ENCODE measurements at regions not wholly inside any gene's neighbourhood (a gene's known extent, or its start where the extent isn't known, plus 50 kb on each side); places are given as distances from the start of the nearest gene placed in this dataset.

DNA sequence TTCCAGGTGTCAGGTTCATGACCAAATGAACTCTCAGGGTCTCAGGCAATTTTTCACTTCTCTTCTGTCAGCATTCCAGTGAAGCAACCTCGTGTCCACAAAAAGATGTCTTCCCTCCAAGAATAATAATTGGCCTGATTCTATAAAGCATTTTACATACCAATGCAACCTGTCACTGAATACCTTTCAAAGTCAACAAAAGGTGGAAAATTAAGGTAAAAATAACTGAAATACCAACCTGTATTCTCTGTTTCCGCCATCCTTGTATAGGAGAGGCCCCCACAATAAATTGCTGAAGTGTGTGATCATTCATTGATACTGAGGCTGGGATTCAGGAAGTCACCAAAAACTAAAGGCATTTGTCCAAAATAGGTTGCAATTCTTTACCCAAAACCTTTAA lies 77.4 kb upstream of the TMEM45B start:
- TF ChIP-seq, protein P1, sequence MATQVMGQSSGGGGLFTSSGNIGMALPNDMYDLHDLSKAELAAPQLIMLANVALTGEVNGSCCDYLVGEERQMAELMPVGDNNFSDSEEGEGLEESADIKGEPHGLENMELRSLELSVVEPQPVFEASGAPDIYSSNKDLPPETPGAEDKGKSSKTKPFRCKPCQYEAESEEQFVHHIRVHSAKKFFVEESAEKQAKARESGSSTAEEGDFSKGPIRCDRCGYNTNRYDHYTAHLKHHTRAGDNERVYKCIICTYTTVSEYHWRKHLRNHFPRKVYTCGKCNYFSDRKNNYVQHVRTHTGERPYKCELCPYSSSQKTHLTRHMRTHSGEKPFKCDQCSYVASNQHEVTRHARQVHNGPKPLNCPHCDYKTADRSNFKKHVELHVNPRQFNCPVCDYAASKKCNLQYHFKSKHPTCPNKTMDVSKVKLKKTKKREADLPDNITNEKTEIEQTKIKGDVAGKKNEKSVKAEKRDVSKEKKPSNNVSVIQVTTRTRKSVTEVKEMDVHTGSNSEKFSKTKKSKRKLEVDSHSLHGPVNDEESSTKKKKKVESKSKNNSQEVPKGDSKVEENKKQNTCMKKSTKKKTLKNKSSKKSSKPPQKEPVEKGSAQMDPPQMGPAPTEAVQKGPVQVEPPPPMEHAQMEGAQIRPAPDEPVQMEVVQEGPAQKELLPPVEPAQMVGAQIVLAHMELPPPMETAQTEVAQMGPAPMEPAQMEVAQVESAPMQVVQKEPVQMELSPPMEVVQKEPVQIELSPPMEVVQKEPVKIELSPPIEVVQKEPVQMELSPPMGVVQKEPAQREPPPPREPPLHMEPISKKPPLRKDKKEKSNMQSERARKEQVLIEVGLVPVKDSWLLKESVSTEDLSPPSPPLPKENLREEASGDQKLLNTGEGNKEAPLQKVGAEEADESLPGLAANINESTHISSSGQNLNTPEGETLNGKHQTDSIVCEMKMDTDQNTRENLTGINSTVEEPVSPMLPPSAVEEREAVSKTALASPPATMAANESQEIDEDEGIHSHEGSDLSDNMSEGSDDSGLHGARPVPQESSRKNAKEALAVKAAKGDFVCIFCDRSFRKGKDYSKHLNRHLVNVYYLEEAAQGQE (IDR thresholded peaks at IDR 0.05; ENCODE audit: low read depth), result no peak
- no peak for TF ChIP-seq ZBTB7A (IDR thresholded peaks at IDR 0.05; ENCODE audit: low read depth)
- no peak for TF ChIP-seq RAD21 (IDR thresholded peaks at IDR 0.05; ENCODE audit: low read depth)
- TF ChIP-seq EP300 (IDR thresholded peaks at IDR 0.05; ENCODE audit: borderline replicate concordance), result no peak
- no peak for TF ChIP-seq YY1 (IDR thresholded peaks at IDR 0.05; ENCODE audit: low read depth)
- TF ChIP-seq, protein P2, sequence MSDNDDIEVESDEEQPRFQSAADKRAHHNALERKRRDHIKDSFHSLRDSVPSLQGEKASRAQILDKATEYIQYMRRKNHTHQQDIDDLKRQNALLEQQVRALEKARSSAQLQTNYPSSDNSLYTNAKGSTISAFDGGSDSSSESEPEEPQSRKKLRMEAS (IDR thresholded peaks at IDR 0.05), result no peak
- no peak for TF ChIP-seq NFIC (IDR thresholded peaks at IDR 0.05)

DNA sequence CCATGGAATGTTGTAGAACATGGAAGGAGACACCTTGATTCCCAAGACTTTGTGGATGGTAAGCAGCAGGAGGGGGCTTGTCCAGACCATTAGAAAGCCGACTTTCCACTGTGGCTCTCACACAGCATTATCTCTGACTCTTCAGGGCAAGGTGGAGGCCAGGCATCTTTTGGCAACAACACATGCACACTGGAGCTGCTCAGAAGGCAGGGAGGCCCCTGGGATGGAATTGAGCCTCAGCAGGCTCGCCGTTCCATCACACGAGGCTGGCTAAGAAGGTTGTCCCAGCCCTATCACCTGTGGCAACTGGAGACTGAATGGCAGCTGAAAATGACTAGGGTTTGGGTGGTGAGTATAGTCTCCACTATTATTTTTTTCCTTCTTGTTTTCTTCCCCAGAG lies 76.3 kb upstream of the TMEM45B start:
- TF ChIP-seq TEAD4 (IDR thresholded peaks at IDR 0.05), result no peak
- TF ChIP-seq TAF1 (IDR thresholded peaks at IDR 0.05; ENCODE audit: low read depth), result no peak
- no peak for TF ChIP-seq YY1 (IDR thresholded peaks at IDR 0.05; ENCODE audit: low read depth)
- TF ChIP-seq, protein P1 (IDR thresholded peaks at IDR 0.05; ENCODE audit: low read depth), result no peak
- no peak for TF ChIP-seq RAD21 (IDR thresholded peaks at IDR 0.05; ENCODE audit: low read depth)
- TF ChIP-seq ZBTB7A (IDR thresholded peaks at IDR 0.05; ENCODE audit: low read depth), result no peak
- no peak for TF ChIP-seq CREB1 (IDR thresholded peaks at IDR 0.05; ENCODE audit: low read depth)
- no peak for TF ChIP-seq FOXM1 (IDR thresholded peaks at IDR 0.05; ENCODE audit: borderline replicate concordance, low read depth)

DNA sequence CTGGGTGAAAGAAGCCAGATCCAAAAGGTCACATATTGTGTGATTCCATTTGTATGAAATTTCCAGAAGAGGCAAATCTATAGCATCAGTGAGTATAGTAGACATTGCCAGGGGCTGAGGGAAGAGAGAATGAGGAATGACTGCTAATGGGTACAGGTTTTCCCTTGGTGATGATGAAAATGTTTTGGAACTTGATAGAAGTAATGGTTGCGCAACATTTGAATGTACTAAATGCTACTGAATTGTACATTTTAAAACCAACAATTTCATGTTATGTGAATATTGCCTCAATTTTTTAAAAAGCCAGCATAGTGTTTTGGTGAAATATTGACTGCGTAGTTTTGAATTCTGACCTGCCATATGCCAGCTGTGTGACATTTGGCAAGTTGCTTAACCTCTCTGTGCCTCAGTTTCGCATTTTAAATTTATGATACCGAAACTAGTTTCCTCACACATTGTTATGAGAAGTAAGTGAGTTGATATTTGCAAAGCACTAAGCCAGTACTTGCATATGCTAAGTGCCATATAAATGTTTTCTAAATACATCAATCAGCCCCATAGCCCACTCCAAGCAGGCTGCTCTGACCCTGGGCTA lies 75.4 kb upstream of the TMEM45B start:
- TF ChIP-seq FOXM1 (IDR thresholded peaks at IDR 0.05; ENCODE audit: borderline replicate concordance, low read depth) (no peak), CEBPB (IDR thresholded peaks at IDR 0.05) (peak; percentile 90), EGR1 (IDR thresholded peaks at IDR 0.05) (no peak)
- TF ChIP-seq, protein P1 (IDR thresholded peaks at IDR 0.05; ENCODE audit: low read depth), result no peak

DNA sequence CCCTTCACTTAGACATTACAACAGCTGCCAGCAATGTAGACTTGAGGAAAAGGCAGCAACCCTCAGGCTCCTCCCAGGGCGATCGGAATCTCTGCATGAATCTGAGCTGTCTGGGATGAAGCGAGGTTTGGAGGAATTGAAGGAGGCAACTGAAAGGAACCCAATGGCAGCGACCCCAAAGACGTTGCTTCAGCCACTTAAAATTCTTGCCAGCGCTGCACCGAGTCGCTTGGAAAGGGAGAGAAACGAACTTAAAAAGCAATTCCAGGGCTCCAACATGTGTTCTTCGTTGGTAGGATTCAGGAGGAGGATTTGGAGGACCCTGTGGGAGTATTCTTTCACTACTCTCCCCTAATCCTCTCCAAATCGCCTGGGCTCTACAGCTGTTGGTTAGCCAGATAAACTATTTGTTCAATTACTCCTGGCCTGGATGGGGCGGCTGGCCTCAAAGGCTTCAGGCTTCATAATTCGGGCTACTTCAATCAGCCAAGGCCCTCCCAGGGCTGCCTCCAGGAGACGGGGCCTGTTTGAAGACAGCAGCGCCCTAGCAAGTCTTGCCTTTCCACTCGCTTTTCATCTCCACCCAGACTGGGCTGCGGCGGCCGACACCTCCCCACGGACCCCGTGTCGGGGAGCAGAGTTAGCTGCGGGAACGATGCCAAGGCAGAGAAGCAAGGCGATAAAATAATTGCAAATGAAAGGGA lies 72.4 kb upstream of the TMEM45B start:
- TF ChIP-seq EP300 (IDR thresholded peaks at IDR 0.05; ENCODE audit: borderline replicate concordance) (no peak), RAD21 (IDR thresholded peaks at IDR 0.05; ENCODE audit: low read depth) (no peak), TCF12 (IDR thresholded peaks at IDR 0.05; ENCODE audit: low read depth) (no peak), CEBPB (IDR thresholded peaks at IDR 0.05) (no peak), YY1 (IDR thresholded peaks at IDR 0.05; ENCODE audit: low read depth) (no peak), TEAD4 (IDR thresholded peaks at IDR 0.05) (no peak)
- TF ChIP-seq, protein P2 (IDR thresholded peaks at IDR 0.05), result no peak

DNA sequence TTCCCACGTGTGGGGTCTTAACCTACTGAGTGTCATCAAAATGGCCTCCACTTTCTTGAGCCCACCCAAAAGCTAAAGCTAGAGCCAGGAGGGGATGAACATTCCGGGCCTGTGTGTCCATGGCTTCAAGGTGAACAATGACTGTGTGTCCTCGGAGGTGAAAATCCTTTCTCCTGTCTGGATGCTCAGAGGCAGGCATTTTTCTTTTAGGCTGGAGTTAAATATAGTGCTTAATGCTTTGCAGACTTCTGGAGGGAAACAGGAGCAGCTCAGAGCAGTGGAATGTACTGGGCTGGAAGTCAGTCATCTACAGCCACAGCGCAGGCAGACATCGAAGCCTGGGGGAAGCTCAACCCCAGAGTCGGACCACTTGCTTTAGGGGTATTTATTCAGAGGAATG lies 68.6 kb upstream of the TMEM45B start:
- TF ChIP-seq FOXM1 (IDR thresholded peaks at IDR 0.05; ENCODE audit: borderline replicate concordance, low read depth), result no peak
- TF ChIP-seq TEAD4 (IDR thresholded peaks at IDR 0.05), result no peak
- TF ChIP-seq ZBTB7A (IDR thresholded peaks at IDR 0.05; ENCODE audit: low read depth), result no peak
- TF ChIP-seq RAD21 (IDR thresholded peaks at IDR 0.05; ENCODE audit: low read depth), result no peak
- no peak for TF ChIP-seq NFIC (IDR thresholded peaks at IDR 0.05)
- TF ChIP-seq TAF1 (IDR thresholded peaks at IDR 0.05; ENCODE audit: low read depth), result no peak
- TF ChIP-seq, protein P1 (IDR thresholded peaks at IDR 0.05; ENCODE audit: low read depth), result no peak
- TF ChIP-seq EGR1 (IDR thresholded peaks at IDR 0.05), result no peak
- TF ChIP-seq CEBPB (IDR thresholded peaks at IDR 0.05), result no peak
- TF ChIP-seq, protein P2 (IDR thresholded peaks at IDR 0.05), result no peak
- TF ChIP-seq, protein P3, sequence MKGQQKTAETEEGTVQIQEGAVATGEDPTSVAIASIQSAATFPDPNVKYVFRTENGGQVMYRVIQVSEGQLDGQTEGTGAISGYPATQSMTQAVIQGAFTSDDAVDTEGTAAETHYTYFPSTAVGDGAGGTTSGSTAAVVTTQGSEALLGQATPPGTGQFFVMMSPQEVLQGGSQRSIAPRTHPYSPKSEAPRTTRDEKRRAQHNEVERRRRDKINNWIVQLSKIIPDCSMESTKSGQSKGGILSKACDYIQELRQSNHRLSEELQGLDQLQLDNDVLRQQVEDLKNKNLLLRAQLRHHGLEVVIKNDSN (IDR thresholded peaks at IDR 0.05), result no peak

Measured in Ishikawa (cell line).